HG03439 (cell line): ENCODE measurements at regions not wholly inside any gene's neighbourhood (a gene's known extent, or its start where the extent isn't known, plus 50 kb on each side); places are given as distances from the start of the nearest gene placed in this dataset.
A peak's percentile ranks its signal among the peaks of the same experiment; 100 is the strongest.
"Not testable (repeated sequence)": the region's sequence is repeated elsewhere in the genome, so short reads cannot be mapped to it uniquely, and the experiment has no call there.

Experiments used
- ATAC-seq: cut with Tn5 transposase; IDR thresholded peaks from one replicate; pipeline ENCODE4 v1.9.1; 2021; ENCODE audit warnings: mild to moderate bottlenecking, moderate library complexity; ENCODE audit not compliant: unreplicated experiment

GRCh38 chr1:146381196-146381595 is 152.4 kb upstream of the NOTCH2NLA start:
- ATAC-seq = not testable (repeated sequence)

GRCh38 chr1:146376708-146377496 is 148.1 kb upstream of the NOTCH2NLA start:
- peak; percentile 94 for ATAC-seq

- ATAC-seq = peak; percentile 72
Observed at GRCh38 chr1:146376309-146376707, 147.5 kb upstream of the NOTCH2NLA start.

GRCh38 chr1:146375108-146375507 is 146.3 kb upstream of the NOTCH2NLA start:
- ATAC-seq = not testable (repeated sequence)

GRCh38 chr1:146369940-146370339 is 141.1 kb upstream of the NOTCH2NLA start:
- ATAC-seq = not testable (repeated sequence)

GRCh38 chr1:146355373-146355772 is 126.6 kb upstream of the NOTCH2NLA start:
- ATAC-seq = not testable (repeated sequence)

- ATAC-seq = not testable (repeated sequence)
Observed at GRCh38 chr1:146326863-146327262, 98.0 kb upstream of the NOTCH2NLA start.

- ATAC-seq = not testable (repeated sequence)
Observed at GRCh38 chr1:146324463-146324862, 95.6 kb upstream of the NOTCH2NLA start.

- not testable (repeated sequence) for ATAC-seq
Observed at GRCh38 chr1:146323302-146323701, 94.5 kb upstream of the NOTCH2NLA start.

GRCh38 chr1:146322893-146323292 is 94.1 kb upstream of the NOTCH2NLA start:
- ATAC-seq = not testable (repeated sequence)

GRCh38 chr1:146318715-146319114 is 89.9 kb upstream of the NOTCH2NLA start:
- ATAC-seq = not testable (repeated sequence)

- not testable (repeated sequence) for ATAC-seq
Observed at GRCh38 chr1:146317785-146318184, 89.0 kb upstream of the NOTCH2NLA start.

- not testable (repeated sequence) for ATAC-seq
Observed at GRCh38 chr1:146314449-146315246, 85.8 kb upstream of the NOTCH2NLA start.

GRCh38 chr1:146310579-146310978 is 81.8 kb upstream of the NOTCH2NLA start:
- ATAC-seq = not testable (repeated sequence)

- not testable (repeated sequence) for ATAC-seq
Observed at GRCh38 chr1:146309427-146309826, 80.6 kb upstream of the NOTCH2NLA start.

- not testable (repeated sequence) for ATAC-seq
Observed at GRCh38 chr1:146308892-146309291, 80.1 kb upstream of the NOTCH2NLA start.

- not testable (repeated sequence) for ATAC-seq
Observed at GRCh38 chr1:146308152-146308551, 79.3 kb upstream of the NOTCH2NLA start.

- peak; percentile 95 for ATAC-seq
Observed at GRCh38 chr1:146307632-146308031, 78.8 kb upstream of the NOTCH2NLA start.

GRCh38 chr1:146306651-146307050 is 77.8 kb upstream of the NOTCH2NLA start:
- ATAC-seq = not testable (repeated sequence)

GRCh38 chr1:146305442-146305841 is 76.6 kb upstream of the NOTCH2NLA start:
- ATAC-seq = not testable (repeated sequence)

- peak; percentile 96 for ATAC-seq
Observed at GRCh38 chr1:146298575-146298897, 69.7 kb upstream of the NOTCH2NLA start.
